IMR-90 (cell line): ENCODE measurements at regions not wholly inside any gene's neighbourhood (a gene's known extent, or its start where the extent isn't known, plus 50 kb on each side); places are given as distances from the start of the nearest gene placed in this dataset.

Source experiments
- ATAC-seq: fragments of 200-7000 bp; cut with Tn5 transposase; 2 replicates; pipeline ENCODE4 v1.9.1; 2020; ENCODE audit warnings: low read depth, mild to moderate bottlenecking, moderate library complexity
- BruUV-seq: library from RNA; stranded (reverse); fragments of 400-500 nt; replicated peaks from 2 replicates; lab custom pipeline; 2021; lab: Mats Ljungman, UMichigan
- CTCF ChIA-PET: fragments of 300-600 bp; formaldehyde crosslinking; extraction: SDS; loops from one replicate; lab custom pipeline; 2021; ENCODE audit warnings: antibody characterized with exemption; lab: Yijun Ruan, JAX
- POLR2A ChIA-PET: fragments of 300-600 bp; sonication (Branson Sonifier 250); formaldehyde crosslinking; loops from one replicate; lab custom pipeline; 2022; ENCODE audit warnings: antibody characterized with exemption; ENCODE audit not compliant: unreplicated experiment; lab: Charles Lee
- DNase-seq: peaks from one replicate; pipeline ENCODE4 v3.0.0; 2013
- H2AFZ ChIP-seq: replicated peaks from 2 replicates; pipeline ENCODE3; 2013; ENCODE audit warnings: low read length, mild to moderate bottlenecking; ENCODE audit not compliant: poor library complexity
- H2AK5ac ChIP-seq: 2 replicates; pipeline ENCODE4 v1.6.1; 2013; ENCODE audit warnings: low read depth, low read length, inconsistent platforms
- H2AK9ac ChIP-seq: replicated peaks from 2 replicates; pipeline ENCODE3; 2013; ENCODE audit warnings: mild to moderate bottlenecking, low read depth, low read length, moderate library complexity; ENCODE audit not compliant: poor library complexity
- H2BK120ac ChIP-seq: 2 replicates; pipeline ENCODE4 v1.6.1; 2013; ENCODE audit warnings: low read depth, low read length, inconsistent platforms
- H2BK15ac ChIP-seq: 3 replicates; pipeline ENCODE4 v1.6.1; 2013; ENCODE audit warnings: low read depth, low read length, inconsistent platforms
- H2BK20ac ChIP-seq: 2 replicates; pipeline ENCODE4 v1.6.1; 2013; ENCODE audit warnings: low read depth, mild to moderate bottlenecking, inconsistent platforms, low read length, moderate library complexity
- H2BK5ac ChIP-seq: 2 replicates; pipeline ENCODE4 v1.6.1; 2013; ENCODE audit warnings: mild to moderate bottlenecking, low read depth, low read length, inconsistent platforms; ENCODE audit not compliant: poor library complexity, severe bottlenecking
- H3K14ac ChIP-seq: replicated peaks from 2 replicates; pipeline ENCODE4 v1.6.1; 2013; ENCODE audit warnings: low read depth, low read length, inconsistent platforms
- H3K18ac ChIP-seq: 2 replicates; pipeline ENCODE4 v1.6.1; 2013; ENCODE audit warnings: low read depth, low read length, control low read depth
- H3K23ac ChIP-seq: 2 replicates; pipeline ENCODE4 v1.6.1; 2013; ENCODE audit warnings: low read depth, low read length, inconsistent platforms
- H3K27ac ChIP-seq: 2 replicates; pipeline ENCODE4 v1.5.1; 2013; ENCODE audit warnings: mild to moderate bottlenecking, control low read depth, low read length; ENCODE audit not compliant: insufficient read depth
- H3K27me3 ChIP-seq: 2 replicates; pipeline ENCODE4 v1.6.1; 2013; ENCODE audit warnings: low read length; ENCODE audit not compliant: control insufficient read depth, insufficient read depth
- H3K36me3 ChIP-seq: 2 replicates; pipeline ENCODE4 v1.6.1; 2013; ENCODE audit warnings: low read length, mixed read lengths; ENCODE audit not compliant: control insufficient read depth, insufficient read depth
- H3K4ac ChIP-seq: 2 replicates; pipeline ENCODE4 v1.6.1; 2013; ENCODE audit warnings: low read depth, low read length, inconsistent platforms
- H3K4me1 ChIP-seq: 2 replicates; pipeline ENCODE4 v1.6.1; 2013; ENCODE audit warnings: low read length, mixed read lengths; ENCODE audit not compliant: control insufficient read depth, insufficient read depth
- H3K4me2 ChIP-seq: 2 replicates; pipeline ENCODE4 v1.6.1; 2013; ENCODE audit warnings: low read depth, mild to moderate bottlenecking, control low read depth, low read length, moderate library complexity
- H3K4me3 ChIP-seq: 2 replicates; pipeline ENCODE4 v1.5.1; 2013; ENCODE audit warnings: low read depth, mild to moderate bottlenecking, control low read depth, low read length, moderate library complexity; ENCODE audit not compliant: insufficient read depth
- H3K56ac ChIP-seq: 2 replicates; pipeline ENCODE4 v1.6.1; 2013; ENCODE audit warnings: low read length, inconsistent platforms; ENCODE audit not compliant: insufficient read depth; ENCODE audit errors: extremely low read depth
- H3K79me1 ChIP-seq, 2 experiments: 2 replicates each; pipeline ENCODE4 v1.6.1; 2013; ENCODE audit warnings: low read length in 2 of 2, inconsistent platforms in 1 of 2, low read depth in 1 of 2
- H3K9ac ChIP-seq: 2 replicates; pipeline ENCODE4 v1.6.1; 2013; ENCODE audit warnings: low read depth, low read length, control low read depth
- H3K9me1 ChIP-seq: 2 replicates; pipeline ENCODE4 v1.6.1; 2013; ENCODE audit warnings: low read length, inconsistent platforms; ENCODE audit not compliant: insufficient read depth
- H3K9me3 ChIP-seq: 2 replicates; pipeline ENCODE4 v1.6.1; 2013; ENCODE audit warnings: low read length; ENCODE audit not compliant: control insufficient read depth, insufficient read depth
- H4K20me1 ChIP-seq: 2 replicates; pipeline ENCODE4 v1.6.1; 2013; ENCODE audit warnings: low read length, inconsistent platforms; ENCODE audit not compliant: insufficient read depth
- H4K5ac ChIP-seq: 2 replicates; pipeline ENCODE4 v1.6.1; 2013; ENCODE audit warnings: mild to moderate bottlenecking, low read depth, low read length, control low read depth
- H4K8ac ChIP-seq, 2 experiments: 2 replicates each; pipeline ENCODE4 v1.6.1; 2013; ENCODE audit warnings: low read depth in 2 of 2, low read length in 2 of 2, control low read depth in 1 of 2, inconsistent platforms in 1 of 2
- H4K91ac ChIP-seq: 2 replicates; pipeline ENCODE4 v1.6.1; 2013; ENCODE audit warnings: low read depth, low read length, inconsistent platforms; ENCODE audit not compliant: insufficient read depth
- CEBPB ChIP-seq: IDR thresholded peaks from 2 replicates; pipeline ENCODE4 v1.6.1; 2012; ENCODE audit warnings: low read depth, low read length, improper control_type of control experiment
- CHD1 ChIP-seq: IDR thresholded peaks from 2 replicates; pipeline ENCODE4 v1.6.1; 2012; ENCODE audit warnings: low read depth, low read length, improper control_type of control experiment
- CTCF ChIP-seq: conservative IDR thresholded peaks from 2 replicates; pipeline ENCODE4 v1.5.1; 2012; ENCODE audit warnings: mild to moderate bottlenecking, low read depth, low read length, improper control_type of control experiment
- ELK1 ChIP-seq: fragments of 150-350 bp; IDR thresholded peaks from 2 replicates; pipeline ENCODE4 v1.6.1; 2016; ENCODE audit warnings: low read depth, mild to moderate bottlenecking, low read length, moderate library complexity, borderline replicate concordance
- FOS ChIP-seq: fragments of 150-350 bp; IDR thresholded peaks from 2 replicates; pipeline ENCODE4 v1.6.1; 2016; ENCODE audit warnings: low read depth, low read length
- MAFK ChIP-seq: IDR thresholded peaks from 2 replicates; pipeline ENCODE4 v1.6.1; 2012; ENCODE audit warnings: low read depth, low read length, improper control_type of control experiment
- MAZ ChIP-seq: IDR thresholded peaks from 2 replicates; pipeline ENCODE4 v1.6.1; 2012; ENCODE audit warnings: low read depth, mild to moderate bottlenecking, low read length, improper control_type of control experiment, moderate library complexity, borderline replicate concordance
- NFE2L2 ChIP-seq: fragments of 150-350 bp; IDR thresholded peaks from 2 replicates; pipeline ENCODE4 v1.6.1; 2016; ENCODE audit warnings: low read depth, mild to moderate bottlenecking, low read length
- POLR2A ChIP-seq: IDR thresholded peaks from 2 replicates; pipeline ENCODE4 v1.6.1; 2012; ENCODE audit warnings: mild to moderate bottlenecking, low read depth, low read length
- RAD21 ChIP-seq: IDR thresholded peaks from 2 replicates; pipeline ENCODE4 v1.6.1; 2012; ENCODE audit warnings: low read length, improper control_type of control experiment
- RCOR1 ChIP-seq: IDR thresholded peaks from 2 replicates; pipeline ENCODE4 v1.6.1; 2012; ENCODE audit warnings: mild to moderate bottlenecking, low read length, improper control_type of control experiment; ENCODE audit not compliant: insufficient replicate concordance
- RFX5 ChIP-seq: IDR thresholded peaks from 2 replicates; pipeline ENCODE4 v1.8.0; 2012; ENCODE audit warnings: low read depth, mild to moderate bottlenecking, low read length, moderate library complexity
- SMC3 ChIP-seq: fragments of 150-350 bp; IDR thresholded peaks from 2 replicates; pipeline ENCODE4 v1.6.1; 2016; ENCODE audit warnings: low read depth, mild to moderate bottlenecking, antibody characterized with exemption, low read length, moderate library complexity
- USF2 ChIP-seq: fragments of 150-350 bp; IDR thresholded peaks from 2 replicates; pipeline ENCODE4 v1.6.1; 2017; ENCODE audit warnings: mild to moderate bottlenecking, antibody characterized with exemption, low read length, low read depth
- dilution Hi-C: fragments of 300-500 bp; cut with HindIII; formaldehyde crosslinking; loops from one replicate; pipeline ENCODE4 v1.14.3; 2018; ENCODE audit warnings: low sequenced_read_pairs; ENCODE audit not compliant: unreplicated experiment
- in situ Hi-C: fragments of 300-500 bp; cut with MboI; formaldehyde crosslinking; loops from 3 replicates; pipeline ENCODE4 v1.14.3; 2019; ENCODE audit warnings: low sequenced_read_pairs, inconsistent platforms, mixed read lengths
- intact Hi-C: fragments of 100-400 bp; cut with micrococcal nuclease; formaldehyde crosslinking; loops from 2 replicates; pipeline ENCODE4 v1.10.0; 2022

GRCh38 chr9:7348692-7349091 lies 450.9 kb downstream of the DMAC1 start:
- BruUV-seq = no TSS peak
- H4K20me1 ChIP-seq = no peaks in the 10 kb centered on the region
- no peak overlapping the region for H2AFZ ChIP-seq
- no peaks in the 10 kb centered on the region for H3K36me3 ChIP-seq
- no peak overlapping the region for H3K9ac ChIP-seq
- ATAC-seq (no peak), DNase-seq (no peak)
- no peak overlapping the region for H2AK5ac ChIP-seq
- H3K56ac ChIP-seq = no peak overlapping the region
- TF ChIP-seq ELK1 = no peak
- TF ChIP-seq CHD1 = no peak
- TF ChIP-seq SMC3 = no peak
- no peak for TF ChIP-seq POLR2A
- TF ChIP-seq RFX5 = no peak
- no peak for TF ChIP-seq USF2
- no peak for TF ChIP-seq CEBPB
- no peak for TF ChIP-seq MAFK
- TF ChIP-seq NFE2L2 = no peak
- no peak for TF ChIP-seq FOS
- TF ChIP-seq RCOR1 = no peak
- no peak for TF ChIP-seq MAZ
- TF ChIP-seq CTCF = no peak
- no peak for TF ChIP-seq RAD21
- no peak overlapping the region for H2BK120ac ChIP-seq
- H3K79me1 ChIP-seq = no peaks in the 10 kb centered on the region
- no peaks in the 10 kb centered on the region for H3K27me3 ChIP-seq
- no peak overlapping the region for H2BK20ac ChIP-seq
- no peaks in the 10 kb centered on the region for H3K9me1 ChIP-seq
- ChIA-PET CTCF (no interaction called here), POLR2A (no interaction called here)
- H3K27ac ChIP-seq = no peak overlapping the region
- H2AK9ac ChIP-seq = no peak overlapping the region
- no peaks in the 10 kb centered on the region for H3K4me1 ChIP-seq
- H4K91ac ChIP-seq = no peak overlapping the region
- dilution Hi-C loops (no loop called here), in situ Hi-C loops (no loop called here), intact Hi-C loops (loop anchor here (10.0 kb wide), 1 partner anchor 294 kb away; no protein-coding TSS in a partner anchor)
- H3K4me3 ChIP-seq = no peak overlapping the region
- peaks cover 8% of the 10 kb centered on the region; the same call in 1 of the 2 replicates for H3K9me3 ChIP-seq
- no peak overlapping the region for H2BK15ac ChIP-seq
- no peak overlapping the region for H4K8ac ChIP-seq
- H3K4me2 ChIP-seq = no peak overlapping the region
- H2BK5ac ChIP-seq = no peak overlapping the region
- H3K23ac ChIP-seq = no peak overlapping the region
- H3K4ac ChIP-seq = no peak overlapping the region
- H3K14ac ChIP-seq = no peak overlapping the region
- no peak overlapping the region for H4K5ac ChIP-seq
- no peak overlapping the region for H3K18ac ChIP-seq
